ENCODE measurements at regions not wholly inside any gene's neighbourhood (a gene's known extent, or its start where the extent isn't known, plus 50 kb on each side); places are given as distances from the start of the nearest gene placed in this dataset.
"Not testable (repeated sequence)": the region's sequence is repeated elsewhere in the genome, so short reads cannot be mapped to it uniquely, and the experiment has no call there.

DNA sequence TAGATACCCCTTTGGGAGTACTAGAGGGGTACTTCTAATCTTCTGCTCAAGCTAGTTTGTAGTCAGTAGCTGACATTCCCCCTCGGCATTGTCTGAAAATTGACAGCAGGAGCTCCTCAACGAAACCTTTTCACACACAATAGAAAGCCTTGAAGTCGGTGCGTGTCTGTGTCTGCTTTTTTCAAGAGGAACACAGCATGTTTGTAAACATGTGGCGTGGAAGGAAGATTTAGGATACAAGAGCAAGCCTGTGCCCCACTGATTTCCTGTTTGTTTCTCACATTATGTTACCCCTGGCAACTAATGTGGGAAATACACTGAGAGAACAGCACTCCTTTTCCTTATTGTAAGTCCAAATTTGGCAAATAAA lies 252.6 kb downstream of the ANKRD50 start:
- no peak for DNase-seq

DNA sequence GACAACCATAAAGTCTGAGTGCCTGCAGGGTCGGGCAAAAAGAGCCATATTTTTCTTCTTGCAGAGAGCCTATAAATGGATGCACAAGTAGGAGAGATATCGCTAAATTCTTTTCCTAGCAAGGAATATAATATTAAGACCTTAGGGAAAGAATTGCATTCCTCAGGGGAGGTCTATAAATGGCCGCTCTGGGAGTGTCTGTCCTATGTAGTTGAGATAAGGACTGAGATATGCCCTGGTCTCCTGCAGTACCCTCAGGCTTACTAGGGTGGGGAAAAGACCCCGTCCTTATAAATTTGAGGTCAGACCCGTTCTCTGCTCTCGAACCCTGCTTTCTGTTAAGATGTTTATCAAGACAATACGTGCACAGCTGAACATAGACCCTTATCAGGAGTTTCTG lies 250.9 kb downstream of the ANKRD50 start:
- not testable (repeated sequence) for DNase-seq

DNA sequence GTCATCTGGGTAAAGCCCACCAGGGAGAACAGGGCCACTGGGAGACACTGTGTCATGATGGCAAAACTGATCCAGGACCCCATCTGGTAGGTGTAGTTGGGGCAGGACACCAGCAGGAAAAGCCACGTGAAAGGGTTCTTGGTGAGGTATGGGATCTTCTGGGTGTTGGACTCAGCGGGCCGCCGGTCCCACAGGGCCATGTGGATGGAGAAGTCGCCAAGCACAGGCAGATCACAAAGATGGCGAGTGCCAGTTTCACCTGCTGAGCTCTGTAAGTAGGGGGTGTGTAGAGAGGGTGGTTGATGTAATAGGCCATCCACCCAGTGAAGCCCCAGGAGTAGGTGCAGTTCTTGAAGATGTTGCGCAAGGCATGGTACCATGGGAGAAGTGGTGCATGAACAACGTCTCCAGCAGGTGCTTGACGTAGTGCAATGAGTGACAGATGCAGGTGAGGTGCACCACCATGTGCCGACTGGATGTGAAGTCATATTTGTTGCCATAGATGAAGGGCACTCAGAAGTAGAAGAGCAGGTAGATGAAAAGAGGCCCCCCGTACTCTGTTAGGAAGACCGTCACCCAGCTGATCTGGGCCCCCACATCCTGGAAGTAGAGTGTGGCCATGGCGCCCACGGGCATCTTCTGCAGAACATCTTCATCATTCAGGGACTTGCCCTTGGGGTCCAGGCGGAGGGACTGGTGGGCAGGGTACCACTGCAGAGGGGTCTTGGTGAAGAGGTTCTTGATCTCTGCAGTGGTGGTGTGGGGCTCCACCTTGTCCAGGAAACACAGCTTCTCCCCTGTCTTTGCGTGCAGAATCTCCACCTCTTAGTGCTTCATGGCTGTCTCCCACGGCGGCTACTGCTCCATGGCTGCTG lies 249.3 kb downstream of the ANKRD50 start:
- no peak for DNase-seq

DNA sequence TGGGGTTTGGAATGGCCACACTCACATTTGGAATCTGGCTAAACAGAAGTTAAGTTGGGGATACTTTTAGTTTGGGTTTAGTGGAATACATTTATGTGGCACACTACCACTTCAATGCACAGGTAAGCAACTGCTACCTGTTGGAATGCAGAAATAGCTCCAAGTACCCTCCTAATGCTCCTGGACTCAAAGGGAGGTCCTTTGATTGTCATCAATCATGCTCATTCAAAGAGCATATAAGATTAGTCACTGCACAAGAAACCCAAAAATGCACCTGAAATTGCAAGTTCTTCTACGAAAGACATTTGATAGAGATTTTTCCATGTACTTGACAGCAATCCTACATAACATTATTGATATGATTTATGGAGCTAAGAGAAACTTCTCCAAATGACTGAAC lies 247.7 kb downstream of the ANKRD50 start:
- DNase-seq, result no peak

DNA sequence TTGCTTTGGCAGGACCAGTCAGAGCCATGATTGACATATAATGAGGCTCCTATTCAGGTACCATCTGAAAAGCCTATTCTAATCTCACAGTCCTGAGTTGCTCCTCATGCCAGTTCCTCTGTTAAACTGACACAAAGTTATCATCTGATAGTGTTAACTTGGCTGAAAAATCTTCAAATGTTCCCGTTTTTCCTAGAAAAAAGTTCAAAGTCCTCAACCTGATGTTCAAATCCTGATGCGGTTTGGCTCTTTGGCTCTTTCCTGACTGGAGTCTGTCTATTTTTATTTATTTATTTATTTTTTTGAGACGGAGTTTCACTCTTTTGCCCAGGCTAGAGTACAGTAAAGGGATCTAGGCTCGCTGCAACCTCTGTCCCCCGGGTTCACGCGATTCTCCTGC lies 244.2 kb downstream of the ANKRD50 start:
- no peak for DNase-seq

DNA sequence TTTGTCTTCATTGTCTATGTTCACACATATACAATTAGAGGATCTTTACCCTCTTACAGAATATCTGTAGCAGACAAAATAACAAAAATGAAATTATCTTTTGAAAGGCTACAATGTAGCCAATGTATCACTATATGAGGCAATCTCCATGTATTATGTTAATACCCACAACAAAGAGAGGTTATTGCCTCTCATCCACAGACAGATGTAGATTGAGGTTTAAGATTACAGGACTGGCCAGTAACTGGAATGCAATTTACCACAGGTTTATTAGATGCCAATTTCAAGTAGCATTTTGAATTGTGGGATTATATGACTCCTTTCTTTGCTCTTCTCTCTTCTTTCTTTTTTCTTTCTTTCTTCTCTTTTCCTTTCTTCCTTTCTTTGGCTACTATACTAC lies 242.6 kb downstream of the ANKRD50 start:
- no peak for DNase-seq

DNA sequence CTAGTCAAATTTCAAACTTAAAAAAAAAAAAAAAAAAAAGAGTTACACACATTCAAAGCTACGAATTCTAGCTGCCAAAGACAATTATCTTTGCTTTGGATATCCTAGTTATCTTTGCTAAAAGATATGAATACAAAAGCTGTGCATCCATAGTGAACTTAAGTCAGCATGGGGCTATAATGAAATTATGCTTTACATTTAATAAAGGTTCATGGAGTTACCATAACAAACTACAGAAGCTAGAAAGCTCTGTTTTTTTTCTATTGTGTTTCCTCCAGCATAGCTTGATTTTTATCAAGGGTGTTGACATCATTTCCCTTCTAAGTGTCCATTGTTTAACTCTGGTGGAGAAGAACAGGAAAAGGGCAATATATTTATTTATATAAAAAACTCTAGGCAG lies 234.1 kb downstream of the ANKRD50 start:
- DNase-seq, result no peak

DNA sequence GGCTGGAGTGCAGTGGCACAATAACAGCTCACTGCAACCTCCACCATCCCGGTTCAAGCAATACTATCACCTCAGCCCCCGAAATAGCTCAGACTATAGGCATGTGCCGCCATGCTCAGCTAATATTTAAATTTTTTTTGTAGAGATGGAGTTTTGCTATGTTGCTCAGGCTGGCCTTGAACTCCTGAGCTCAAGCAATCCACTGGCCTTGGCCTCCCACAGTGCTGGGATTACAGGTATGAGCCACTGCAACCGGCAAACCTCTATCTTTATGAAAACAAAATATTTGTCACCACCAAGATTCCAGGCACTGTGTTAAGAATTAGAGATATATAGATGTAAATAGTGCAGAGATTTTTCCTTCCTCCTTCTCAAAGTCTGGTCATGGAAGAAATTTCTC lies 232.5 kb downstream of the ANKRD50 start:
- no peak for DNase-seq

DNA sequence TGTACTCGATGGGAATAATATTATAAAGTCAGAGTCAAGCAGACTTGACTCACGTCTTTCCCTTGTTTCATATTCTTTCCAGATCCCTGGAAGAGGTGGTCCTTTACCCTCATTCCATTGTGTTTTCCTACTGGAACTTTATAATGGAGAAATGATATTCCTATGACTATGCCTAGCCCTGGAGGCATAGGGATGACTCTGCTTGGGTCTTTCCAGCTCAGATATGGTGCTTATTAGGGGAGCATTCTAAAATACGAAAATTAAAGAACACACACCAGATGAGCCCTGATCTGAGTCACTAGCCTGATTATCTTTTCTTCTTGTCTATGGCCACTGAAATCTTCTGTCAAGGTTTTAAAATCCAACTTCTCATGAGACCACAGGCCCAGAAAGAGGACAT lies 231.4 kb downstream of the ANKRD50 start:
- no peak for DNase-seq

DNA sequence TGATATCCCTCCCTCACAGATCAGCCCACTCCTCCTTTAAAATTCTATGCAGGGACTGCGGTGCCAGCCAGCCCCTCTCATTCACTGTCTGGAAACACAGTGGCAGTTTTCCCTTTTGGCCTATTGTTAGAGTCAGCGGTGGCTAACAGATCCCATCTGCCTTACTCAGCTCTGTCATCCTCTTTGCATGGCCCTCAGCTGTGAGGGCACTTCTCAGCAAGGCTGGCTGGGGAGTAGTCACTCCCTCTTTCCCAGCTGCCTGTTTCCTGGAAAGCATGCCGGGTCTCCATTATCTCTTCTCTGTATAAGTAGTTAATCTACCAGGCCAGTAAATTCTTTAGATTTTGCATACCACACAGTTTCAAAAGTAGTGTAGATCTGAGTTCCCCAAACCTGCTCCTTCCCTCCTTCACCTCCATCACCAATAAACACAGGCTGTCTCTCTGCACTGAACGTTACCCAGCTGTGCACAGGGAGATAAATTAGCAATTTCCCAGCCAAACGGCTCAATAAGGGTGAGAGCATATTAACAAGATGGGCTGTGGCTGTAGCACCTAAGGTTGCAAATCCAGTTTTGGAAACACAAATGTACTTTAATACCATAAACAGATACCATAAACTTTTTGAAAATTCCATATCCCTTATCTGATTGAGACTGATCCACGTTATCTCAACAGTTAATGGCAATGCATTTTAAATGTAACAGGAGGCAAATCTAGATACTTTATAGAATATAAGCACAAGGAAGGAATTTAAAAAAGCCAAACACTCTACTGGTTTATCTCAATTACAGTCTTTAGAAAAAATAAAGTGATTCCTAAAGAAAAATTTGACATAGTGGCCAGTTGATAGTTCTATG lies 229.3 kb downstream of the ANKRD50 start:
- DNase-seq, result peak; percentile 6

DNA sequence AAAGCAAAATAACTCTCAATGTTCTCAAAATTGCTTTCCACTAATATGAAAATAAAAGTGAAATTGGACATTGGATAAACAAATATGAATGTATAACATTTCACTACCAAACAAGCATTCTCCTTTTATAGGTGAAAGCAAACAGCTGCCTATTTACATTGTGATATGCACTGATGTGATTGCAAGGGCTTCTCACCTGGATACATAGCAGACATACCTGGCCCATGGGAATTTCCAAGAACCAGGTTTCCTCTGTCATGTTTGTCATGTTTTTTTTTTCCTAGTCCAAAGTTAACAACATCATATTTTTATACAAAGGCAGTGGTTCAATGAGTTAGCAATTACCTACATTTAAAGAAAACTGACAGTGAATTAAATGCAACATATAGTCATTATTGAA lies 228.5 kb downstream of the ANKRD50 start:
- no peak for DNase-seq

DNA sequence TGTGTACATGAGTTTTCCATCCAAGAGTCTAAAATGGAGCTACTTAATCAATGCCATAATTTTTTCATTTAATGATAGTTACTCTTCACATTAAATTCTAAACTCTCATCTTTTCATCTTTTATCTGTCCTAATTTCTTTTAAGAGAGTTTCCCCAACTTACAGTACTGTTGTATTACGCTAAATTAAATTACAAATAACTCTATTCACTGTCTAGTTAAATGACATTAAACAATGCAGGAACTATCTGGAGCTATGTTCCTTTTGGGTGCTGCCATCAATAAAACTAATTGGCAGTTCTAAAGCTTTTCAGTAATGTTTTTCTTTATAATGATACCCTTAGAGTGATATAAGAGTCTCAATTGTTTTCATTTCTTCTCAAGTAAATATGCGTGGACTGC lies 227.6 kb downstream of the ANKRD50 start:
- DNase-seq, result no peak

DNA sequence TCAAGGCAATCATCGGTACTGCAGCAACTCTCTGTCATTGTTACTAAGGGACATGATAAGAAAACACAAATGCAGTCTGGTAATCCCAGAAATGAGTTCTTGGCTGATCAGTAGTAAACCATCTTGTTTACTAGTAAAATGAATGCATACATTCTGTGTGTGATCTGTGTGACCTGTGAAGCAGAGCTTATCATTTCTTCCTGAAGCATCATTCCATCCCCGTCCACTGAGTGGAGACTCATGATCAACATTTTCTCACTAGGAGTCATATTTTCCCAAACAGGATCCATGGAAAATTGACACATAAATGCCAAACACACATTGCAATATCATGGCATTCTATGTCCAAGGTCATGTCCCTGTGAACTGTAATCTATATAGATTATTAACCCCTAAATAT lies 226.1 kb downstream of the ANKRD50 start:
- no peak for DNase-seq

DNA sequence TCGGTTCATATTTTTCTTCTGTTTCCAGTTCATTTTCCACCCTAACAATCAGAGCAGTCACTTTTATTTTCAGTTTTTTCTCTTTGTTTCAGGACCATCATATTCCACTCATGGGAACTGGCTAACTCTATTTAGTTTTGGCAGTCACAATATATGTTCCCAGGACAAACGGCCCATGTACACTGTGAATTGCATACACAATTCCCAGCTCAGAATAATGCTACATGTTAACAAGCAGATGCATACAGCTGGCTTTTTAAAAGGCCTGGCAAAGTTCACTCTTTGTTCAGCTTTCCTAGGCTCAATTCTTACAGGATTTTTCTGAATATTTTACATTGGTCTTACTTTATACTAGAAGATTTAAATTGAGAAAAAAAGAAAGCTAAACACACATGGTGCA lies 224.9 kb downstream of the ANKRD50 start:
- DNase-seq, result no peak

DNA sequence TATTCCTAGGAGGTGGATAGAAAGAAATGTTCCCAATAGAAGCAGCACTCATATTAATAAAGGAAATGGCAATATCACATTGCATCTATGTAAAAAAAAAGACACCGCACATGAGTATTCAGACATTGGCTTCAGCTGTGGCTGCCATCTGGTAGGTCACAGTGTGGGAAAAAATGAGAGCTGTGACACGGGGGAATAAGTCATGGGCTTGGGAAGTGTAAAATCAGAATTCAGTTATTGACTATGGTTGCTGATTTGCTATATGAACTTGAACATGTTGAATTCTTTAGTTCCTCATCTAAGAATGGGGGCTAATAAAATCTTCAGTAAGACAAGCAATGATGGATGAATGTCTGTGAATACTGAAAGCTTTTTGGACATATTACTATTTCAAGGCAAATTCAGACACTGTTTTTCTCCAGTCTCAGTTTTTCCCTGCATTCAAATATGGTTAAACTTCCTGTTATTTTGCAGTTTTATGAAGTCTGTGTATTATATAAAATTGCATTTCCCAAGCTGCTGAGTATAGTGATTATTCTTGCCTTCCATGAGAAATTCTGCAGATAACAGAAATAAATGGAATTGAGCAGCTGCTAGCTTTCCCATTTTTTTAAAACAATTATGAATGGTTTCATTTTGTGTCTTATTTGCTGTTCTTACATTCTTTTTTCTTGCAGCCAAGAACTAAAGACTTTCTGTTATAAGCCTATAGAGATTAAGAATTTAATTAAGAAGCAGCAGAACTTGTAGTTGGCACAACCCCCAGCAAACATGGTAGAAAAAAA lies 221.0 kb downstream of the ANKRD50 start:
- DNase-seq, result no peak

DNA sequence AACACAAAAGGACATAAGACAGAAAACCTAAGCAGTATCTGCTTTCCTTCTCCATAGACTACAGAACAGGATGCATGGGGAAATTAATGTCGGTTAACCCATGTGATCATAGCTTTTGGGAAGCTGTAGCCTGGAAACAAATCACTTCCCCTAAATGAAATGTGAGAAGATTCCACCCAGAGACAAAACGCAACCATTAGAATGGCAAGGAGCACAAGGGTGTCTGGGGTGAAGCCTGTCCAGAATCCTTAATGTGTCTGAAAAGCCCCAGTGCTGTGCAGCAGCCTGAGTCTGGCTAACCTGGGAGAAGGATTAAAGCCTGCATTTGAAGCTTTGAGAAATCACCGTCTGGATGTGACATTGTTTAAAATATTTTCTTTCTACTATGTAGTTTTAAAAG lies 213.3 kb downstream of the ANKRD50 start:
- DNase-seq, result no peak

DNA sequence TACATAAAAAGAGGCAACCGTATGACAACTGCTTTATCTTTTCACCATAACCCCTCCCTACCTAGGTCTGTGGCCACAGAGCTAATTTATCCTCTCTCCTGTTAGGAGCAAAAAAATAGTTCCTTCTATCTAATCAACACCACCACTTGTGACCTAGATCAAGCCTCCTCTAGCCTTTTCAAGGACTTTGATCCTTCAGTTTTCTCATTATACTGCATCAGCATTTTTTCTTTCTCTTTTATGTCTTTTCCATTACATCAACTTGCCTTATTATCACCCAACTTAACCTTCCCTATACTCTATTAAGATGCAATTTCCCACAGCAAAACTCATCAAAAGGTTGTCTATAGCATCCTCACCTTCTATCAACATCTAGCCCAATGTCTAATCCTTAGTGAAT lies 211.0 kb downstream of the ANKRD50 start:
- DNase-seq, result no peak

DNA sequence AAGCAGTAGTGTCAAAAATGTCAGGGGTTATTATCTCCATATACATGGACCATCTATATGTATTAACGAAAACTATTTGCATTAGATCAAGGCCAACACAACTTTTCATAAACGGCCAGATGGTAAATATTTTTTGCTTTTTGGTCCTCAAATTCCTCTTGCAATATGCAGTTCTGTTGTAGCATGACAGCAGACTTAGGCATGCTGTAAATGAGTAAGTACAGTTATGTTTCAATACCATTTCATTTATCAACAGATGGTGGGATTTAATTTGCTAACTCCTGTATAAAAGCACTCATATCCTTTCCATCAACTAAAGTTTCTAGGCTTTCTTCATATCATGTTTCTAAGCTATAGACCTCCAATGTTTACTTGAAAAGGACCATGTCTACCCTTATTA lies 208.1 kb downstream of the ANKRD50 start:
- no peak for DNase-seq

DNA sequence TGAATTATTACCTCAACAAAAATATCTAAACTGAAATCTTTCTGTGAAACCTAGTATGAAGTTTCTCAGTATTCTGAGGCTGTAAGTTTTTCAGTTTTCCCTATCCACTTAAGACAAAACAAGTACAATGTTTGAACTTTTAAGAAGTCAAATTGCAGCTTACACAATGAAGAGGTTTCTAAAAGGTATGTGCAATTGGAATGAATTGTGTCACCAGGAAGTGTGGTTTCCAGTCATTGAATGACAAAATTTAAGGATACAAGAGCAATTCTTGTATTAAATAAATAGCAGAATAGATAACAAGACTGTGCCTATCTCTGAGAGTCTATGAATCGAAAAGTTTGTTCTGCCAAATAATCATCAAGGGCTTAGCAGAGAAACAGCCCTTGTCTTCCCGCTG lies 207.3 kb downstream of the ANKRD50 start:
- no peak for DNase-seq

DNA sequence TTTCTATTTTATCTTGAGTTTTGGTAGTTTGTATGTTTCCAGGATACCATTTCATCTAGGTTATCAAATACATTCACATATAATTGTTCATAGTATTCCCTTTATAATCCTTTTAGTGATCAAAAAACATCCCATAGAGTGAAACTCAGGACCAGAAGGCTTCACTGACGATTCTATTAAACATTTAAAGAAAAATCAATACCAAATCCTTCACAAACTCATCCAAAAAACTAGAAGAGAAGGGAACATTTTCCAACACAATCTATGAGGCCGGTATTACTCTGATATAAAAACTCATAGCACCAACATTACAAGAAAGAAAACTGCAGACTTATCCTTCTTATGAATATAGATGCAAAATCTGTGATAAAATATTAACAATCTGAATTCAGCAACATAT lies 203.4 kb downstream of the ANKRD50 start:
- DNase-seq, result no peak

DNA sequence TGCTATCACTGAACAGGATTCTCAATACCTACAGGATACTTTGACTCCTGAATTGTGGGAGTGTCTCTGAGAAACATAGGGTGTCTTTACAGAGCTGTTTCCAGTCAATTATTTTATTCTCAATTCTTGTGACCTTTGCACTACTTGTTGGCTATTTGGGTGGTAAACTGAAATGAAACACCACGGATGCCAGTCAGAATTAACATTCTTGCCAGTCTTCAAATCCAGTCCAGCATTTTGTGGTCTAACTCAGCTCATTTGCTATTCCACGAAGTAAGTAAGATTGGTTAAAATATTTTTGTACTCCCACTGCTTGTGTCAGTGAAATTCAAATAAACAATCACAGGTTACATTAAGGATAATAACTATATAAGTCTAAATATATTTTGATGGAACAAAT lies 197.9 kb downstream of the ANKRD50 start:
- DNase-seq, result no peak

DNA sequence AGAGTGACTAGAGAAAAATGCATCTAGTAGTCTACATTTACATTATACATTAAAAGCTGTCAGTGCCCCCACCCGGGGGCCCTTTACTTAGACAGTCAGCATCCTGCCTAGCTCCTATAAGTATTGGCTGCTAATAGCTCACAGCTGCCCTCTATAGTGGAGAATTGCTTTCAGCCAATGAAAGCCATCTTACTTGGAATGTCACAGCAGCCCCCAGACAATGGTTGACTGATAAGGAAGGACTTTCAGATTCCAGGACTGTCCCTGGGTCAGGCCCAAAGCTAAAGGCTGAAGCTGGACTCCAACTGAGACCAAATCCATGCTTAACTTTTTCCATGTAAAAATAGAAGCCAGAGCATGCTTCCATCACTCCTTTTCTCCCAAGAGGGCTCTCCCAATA lies 196.9 kb downstream of the ANKRD50 start:
- no peak for DNase-seq

DNA sequence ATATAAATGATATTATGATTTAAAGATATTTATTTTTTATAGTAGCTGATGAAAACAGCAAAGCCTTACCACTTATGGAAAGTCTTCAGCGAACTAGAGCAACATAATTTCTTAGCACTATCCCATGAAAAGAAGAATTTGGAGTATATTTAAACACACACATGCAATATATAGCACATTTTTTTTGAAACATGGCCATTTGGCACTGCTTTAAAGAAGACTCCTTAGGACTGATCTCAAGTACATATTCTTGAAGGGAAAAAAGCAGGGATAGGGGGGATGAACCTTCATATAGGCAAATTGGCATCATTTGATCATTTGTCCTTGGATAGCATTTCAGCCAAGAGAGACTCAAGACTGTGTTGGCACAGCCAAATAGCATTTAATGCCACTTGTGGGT lies 193.3 kb downstream of the ANKRD50 start:
- no peak for DNase-seq

DNA sequence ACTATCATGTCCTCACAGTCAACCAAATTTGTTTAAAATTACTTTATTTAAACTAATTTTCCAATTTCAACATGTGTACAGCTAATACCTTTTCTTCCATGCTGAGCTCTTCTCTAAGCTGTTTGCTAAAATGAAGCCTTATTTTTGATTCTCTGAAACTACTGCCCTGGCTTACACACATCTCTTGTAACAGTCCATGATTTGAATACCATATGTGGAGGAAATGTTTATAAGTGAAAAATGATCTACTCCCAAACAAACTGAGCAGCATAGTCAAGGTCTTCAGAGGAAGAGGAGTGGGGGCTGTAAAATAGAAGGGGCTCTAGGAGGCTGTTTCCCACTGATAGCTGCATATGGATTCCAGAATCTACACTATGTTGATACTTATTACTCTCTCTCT lies 188.7 kb downstream of the ANKRD50 start:
- DNase-seq, result no peak

Measured in NCI-H510A (cell line).